GM12801 (cell line): ENCODE measurements at regions not wholly inside any gene's neighbourhood (a gene's known extent, or its start where the extent isn't known, plus 50 kb on each side); places are given as distances from the start of the nearest gene placed in this dataset.

ENCODE experiments used
- TF ChIP-seq, protein P1 (sequence below): IDR thresholded peaks from one replicate; pipeline ENCODE4 v1.5.1; 2011; ENCODE audit warnings: control low read depth; ENCODE audit not compliant: insufficient read length; ENCODE audit errors: extremely low read depth

DNA sequence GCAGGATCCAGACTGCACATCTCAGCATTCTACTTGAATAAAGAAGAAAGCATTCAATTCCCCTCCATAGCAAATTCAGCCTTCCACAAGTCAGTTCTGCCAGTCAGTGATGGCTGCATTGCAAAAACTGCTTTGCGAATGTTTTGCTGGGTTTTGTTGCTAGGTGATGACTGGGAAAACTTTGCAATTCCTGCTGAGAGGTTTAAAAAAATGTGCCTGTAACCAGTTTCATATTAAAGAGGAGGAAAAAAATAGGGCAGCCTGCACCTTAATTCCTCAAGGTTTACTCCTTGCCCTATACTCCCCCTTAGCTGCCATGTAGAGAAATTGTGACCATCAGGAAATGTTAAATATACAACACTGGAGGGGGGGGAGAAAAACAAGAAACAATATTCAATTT, 225.6 kb upstream of the ATP11B start:
- TF ChIP-seq, protein P1, sequence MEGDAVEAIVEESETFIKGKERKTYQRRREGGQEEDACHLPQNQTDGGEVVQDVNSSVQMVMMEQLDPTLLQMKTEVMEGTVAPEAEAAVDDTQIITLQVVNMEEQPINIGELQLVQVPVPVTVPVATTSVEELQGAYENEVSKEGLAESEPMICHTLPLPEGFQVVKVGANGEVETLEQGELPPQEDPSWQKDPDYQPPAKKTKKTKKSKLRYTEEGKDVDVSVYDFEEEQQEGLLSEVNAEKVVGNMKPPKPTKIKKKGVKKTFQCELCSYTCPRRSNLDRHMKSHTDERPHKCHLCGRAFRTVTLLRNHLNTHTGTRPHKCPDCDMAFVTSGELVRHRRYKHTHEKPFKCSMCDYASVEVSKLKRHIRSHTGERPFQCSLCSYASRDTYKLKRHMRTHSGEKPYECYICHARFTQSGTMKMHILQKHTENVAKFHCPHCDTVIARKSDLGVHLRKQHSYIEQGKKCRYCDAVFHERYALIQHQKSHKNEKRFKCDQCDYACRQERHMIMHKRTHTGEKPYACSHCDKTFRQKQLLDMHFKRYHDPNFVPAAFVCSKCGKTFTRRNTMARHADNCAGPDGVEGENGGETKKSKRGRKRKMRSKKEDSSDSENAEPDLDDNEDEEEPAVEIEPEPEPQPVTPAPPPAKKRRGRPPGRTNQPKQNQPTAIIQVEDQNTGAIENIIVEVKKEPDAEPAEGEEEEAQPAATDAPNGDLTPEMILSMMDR, result no peak

DNA sequence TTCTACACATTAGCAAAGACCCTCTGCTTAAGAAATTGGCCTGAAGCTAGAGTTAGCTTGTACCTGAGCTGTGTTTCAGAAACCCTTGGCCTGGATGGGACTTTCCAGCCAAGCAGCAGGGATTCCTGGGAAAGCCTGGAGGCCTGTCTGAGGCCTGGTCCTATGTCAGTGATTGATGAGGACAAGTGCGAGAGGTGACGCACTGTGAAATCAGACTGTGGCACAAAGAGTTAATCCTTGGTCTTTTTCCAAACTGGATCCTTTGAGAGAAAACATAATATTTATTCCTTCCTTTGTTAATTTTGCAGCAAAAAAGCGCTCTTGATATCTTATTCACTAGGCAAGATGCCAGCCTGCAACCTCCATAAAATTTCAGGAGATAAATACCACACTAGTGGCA, 225.0 kb upstream of the ATP11B start:
- TF ChIP-seq, protein P1, result no peak

DNA sequence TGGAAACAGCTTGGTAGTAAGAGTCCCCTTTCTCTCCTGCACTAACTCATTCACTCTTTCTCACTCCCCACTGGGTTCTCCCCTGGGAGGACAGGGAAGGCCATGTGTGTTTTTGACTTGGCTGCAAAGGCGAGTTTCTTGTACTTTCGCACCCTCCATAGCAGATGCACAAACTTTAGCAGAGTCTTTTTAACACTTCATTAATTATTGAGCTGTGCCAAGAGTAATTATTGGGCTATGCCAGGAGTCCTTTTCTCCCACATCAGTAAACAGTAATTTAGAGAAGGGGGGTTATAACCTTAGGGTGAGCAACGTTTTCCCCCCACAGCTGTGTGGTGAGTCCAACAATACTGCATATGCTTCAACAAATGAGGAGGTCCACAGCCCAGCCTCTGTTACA, 224.4 kb upstream of the ATP11B start:
- TF ChIP-seq, protein P1, result no peak

DNA sequence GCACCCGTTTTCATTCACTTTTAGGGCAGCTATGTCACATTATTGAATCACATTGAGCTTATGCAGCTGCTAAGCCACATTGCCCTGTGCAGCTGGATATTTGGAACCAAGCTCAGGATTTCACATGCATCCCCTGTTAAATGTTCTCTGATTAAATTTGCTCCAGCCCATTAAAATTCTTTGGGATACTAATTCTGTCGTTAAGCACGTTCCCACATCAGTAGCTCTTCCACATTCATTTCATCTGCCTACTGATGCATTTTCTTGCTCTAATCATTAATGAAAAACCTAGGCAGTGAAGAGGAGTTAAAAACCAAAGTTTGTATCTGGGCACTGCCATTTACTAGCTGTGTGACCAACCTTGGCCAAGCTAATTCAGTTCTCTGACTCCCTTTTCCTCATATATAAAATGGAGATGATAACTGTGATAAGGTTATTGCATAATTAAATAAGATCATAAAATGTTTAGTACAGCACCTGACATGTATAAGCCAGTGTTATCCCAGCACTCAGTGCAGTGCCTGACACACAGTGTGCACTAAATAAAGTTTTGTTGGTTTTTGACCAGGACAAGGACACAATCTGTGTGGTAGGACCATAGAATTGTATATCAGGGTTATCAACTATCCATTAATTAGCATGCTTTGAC, 222.2 kb upstream of the ATP11B start:
- TF ChIP-seq, protein P1, result no peak

DNA sequence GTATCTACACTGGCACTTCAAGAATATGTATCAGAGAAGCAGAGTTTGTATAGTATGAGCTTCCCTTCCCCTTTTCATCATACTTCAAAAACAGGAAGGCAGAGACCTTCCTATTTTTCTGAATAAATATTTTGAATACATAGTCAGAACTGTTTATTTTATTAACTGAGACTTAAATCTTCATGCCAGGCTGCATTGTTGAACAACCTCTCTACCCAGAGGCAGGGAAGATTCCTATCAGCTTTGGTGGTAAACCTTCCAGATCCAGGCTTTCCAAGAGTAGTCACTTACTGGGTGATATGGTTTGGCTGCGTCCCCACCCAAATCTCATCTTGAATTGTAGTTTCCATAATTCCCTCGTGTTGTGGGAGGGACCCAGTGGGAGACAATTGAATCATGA, 217.4 kb upstream of the ATP11B start:
- TF ChIP-seq, protein P1, result no peak

DNA sequence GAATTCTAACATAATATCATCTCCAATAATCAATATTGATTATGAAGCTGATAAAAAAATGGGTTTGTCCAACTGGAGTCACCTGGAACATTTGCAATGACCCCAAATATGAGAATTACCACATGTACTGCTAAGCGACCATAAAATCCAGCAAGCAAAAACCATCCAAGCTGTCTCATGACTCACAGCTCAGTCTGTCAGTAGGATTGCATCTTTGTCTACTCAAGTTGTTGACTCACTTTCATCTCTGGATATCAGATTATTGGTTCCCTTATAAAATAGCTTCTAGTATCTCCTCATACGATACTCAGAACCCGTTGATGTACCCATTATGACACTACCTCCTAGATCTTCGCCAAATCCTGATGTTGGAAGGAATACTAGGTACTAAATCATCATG, 209.8 kb upstream of the ATP11B start:
- TF ChIP-seq, protein P1, result no peak

DNA sequence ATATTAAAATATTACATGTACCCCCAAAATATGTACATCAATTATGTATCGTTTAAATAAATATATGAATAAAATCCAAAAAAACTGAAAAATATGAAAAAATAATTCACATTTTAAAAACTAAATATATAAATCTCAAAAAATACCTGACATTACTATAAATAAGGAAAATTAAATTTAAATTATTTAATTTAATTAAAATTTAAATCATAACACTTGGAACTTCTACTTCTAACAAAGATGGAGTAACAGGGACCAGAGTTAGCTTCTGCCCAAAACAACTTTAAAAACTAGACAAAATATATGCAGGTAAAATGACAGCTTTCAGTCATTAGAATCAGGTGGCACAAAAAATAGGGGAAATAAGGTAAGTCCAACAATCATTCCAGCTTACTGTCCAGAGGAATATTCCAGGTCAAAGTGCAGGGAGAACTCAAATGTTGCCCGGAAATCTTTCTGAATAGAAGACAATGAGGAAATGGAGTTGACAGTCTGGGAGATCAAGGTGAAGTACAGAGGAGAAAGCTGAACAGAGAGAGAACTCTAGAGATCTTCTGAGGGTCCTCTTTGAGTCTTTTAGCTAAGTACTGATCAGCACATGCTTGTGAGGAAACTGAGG, 207.7 kb upstream of the ATP11B start:
- TF ChIP-seq, protein P1, result no peak

DNA sequence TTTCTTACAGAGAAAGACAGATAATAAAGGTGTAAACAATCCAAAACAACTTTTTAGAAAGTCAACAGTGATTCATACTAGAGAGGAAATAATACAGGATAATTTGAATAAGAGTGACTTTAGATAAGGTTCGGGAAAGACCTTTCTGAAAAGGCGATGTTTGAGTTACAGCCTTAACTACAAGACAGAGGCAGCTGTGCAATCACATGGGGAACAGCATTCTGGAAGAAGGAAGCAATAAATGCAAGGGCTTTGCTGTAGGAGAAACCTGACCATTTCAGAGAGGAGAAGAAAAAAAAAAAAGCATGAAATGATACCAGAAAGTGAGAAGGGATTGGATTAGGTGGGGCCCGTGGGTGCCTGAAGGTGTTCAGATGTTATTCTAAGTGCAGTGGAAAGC, 200.6 kb upstream of the ATP11B start:
- TF ChIP-seq, protein P1, result no peak
